ENCODE measurements at regions not wholly inside any gene's neighbourhood (a gene's known extent, or its start where the extent isn't known, plus 50 kb on each side); places are given as distances from the start of the nearest gene placed in this dataset.

DNA sequence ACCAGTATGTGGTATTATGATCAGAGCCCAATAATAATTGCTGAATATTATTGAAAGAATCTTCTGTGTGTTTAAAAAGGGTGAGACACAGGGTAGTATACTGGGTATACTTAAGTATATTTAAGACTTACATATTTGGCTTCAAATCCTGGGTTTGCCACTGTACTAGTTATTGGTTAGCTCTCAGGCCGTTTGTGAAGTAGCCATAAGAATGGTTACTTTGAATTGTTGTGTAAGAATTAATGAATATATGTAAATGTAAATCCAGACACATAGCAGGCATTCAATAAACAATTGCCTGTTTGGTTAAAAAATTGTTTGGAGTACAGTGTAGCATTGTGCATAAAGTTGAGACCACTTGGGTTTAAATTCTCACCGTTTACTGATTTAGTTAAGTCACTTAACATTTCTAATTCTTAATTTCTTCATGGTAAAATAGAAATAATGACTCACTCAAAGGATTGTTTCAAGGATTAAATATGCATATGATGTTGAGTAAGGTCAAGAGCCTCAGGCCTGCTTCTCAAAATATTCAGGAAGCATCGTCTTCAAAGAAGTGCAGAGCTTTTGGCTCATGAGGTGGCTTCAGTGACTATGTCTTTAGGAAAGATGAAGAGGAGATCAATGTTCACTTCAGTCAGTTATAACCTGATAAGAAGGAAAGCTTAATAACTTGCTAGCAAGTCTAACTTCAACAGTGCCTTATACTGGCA, 207.9 kb upstream of the NT5C1B start:
- no peak overlapping the region for H3K4me3 ChIP-seq (ENCODE audit: low read depth, low read length)
- no peaks in the 10 kb centered on the region for H3K36me3 ChIP-seq (ENCODE audit: control insufficient read depth, insufficient read depth, low read length)
- H3K27me3 ChIP-seq (ENCODE audit: control insufficient read depth, insufficient read depth, low read length), result no peaks in the 10 kb centered on the region
- H3K9ac ChIP-seq (ENCODE audit: low read depth, low read length), result no peak overlapping the region
- H3K9me3 ChIP-seq (ENCODE audit: control insufficient read depth, insufficient read depth, low read length), result no peaks in the 10 kb centered on the region
- H3K27ac ChIP-seq (ENCODE audit: low read depth, low read length), result no peak overlapping the region
- H3K4me1 ChIP-seq (ENCODE audit: control insufficient read depth, insufficient read depth, low read length), result no peaks in the 10 kb centered on the region

DNA sequence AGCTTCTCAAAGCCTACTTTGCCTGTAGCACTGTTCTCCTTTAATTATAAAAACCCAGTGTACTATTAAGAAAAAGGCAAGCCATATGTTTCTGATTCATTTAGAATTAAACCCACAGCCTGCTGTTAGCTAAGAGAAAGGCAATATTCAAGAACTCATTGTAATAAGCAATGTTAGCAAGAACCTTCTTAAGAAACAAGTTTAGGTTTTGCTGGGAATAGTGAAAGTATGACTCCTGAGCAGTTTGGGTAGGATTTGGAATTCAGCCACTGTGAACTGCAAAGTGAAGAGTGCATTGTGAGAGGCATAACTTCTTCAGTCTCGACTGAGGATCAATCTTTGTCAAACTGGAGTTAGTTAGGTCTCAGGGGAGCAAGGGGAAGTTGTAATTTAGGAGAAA, 206.5 kb upstream of the NT5C1B start:
- H3K9me3 ChIP-seq (ENCODE audit: control insufficient read depth, insufficient read depth, low read length), result no peaks in the 10 kb centered on the region
- H3K27me3 ChIP-seq (ENCODE audit: control insufficient read depth, insufficient read depth, low read length), result no peaks in the 10 kb centered on the region
- no peaks in the 10 kb centered on the region for H3K36me3 ChIP-seq (ENCODE audit: control insufficient read depth, insufficient read depth, low read length)
- H3K9ac ChIP-seq (ENCODE audit: low read depth, low read length), result no peak overlapping the region
- no peak overlapping the region for H3K27ac ChIP-seq (ENCODE audit: low read depth, low read length)
- H3K4me3 ChIP-seq (ENCODE audit: low read depth, low read length), result no peak overlapping the region
- no peaks in the 10 kb centered on the region for H3K4me1 ChIP-seq (ENCODE audit: control insufficient read depth, insufficient read depth, low read length)

DNA sequence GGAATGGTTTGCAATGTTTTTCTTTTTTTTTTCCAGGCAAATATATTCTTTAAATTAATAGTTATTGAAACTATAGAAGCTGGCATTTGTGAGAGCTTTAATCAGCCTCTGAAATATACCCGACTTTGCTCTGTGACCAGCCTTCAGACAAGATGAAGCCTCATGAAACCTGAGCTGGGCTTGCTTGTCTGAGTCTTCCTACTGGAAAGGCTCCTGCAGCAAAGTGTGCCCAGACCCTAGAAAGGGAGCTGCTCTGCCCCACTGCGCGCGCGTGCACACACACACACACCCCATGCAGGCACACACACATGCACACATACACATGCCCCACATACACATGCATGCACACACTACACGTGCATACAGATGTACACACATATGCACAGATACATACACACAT, 203.3 kb upstream of the NT5C1B start:
- Histone ChIP-seq H3K9me3 (ENCODE audit: control insufficient read depth, insufficient read depth, low read length) (no peaks in the 10 kb centered on the region), H3K27me3 (ENCODE audit: control insufficient read depth, insufficient read depth, low read length) (no peaks in the 10 kb centered on the region), H3K4me3 (ENCODE audit: low read depth, low read length) (no peak overlapping the region), H3K4me1 (ENCODE audit: control insufficient read depth, insufficient read depth, low read length) (no peaks in the 10 kb centered on the region), H3K36me3 (ENCODE audit: control insufficient read depth, insufficient read depth, low read length) (no peaks in the 10 kb centered on the region), H3K27ac (ENCODE audit: low read depth, low read length) (no peak overlapping the region), H3K9ac (ENCODE audit: low read depth, low read length) (no peak overlapping the region)

DNA sequence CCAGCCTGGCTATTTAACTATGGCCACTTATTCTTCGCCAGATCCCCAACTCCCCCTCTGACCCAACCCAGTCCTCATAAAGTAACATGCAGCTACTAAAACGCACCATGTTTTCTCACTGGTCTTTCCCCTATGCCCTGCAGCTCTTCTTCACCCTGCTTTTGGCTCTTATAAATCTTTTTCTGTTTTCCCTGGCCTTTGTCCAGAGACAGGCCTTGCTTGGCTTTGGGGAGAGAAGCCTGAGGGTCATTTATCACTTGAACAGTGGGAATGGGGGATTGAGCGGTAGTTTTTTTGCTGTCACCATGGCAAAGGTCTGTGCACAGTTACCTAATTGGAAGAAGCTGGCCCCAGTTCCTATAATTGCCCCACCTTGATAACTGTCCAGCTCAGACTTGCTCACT, 202.9 kb upstream of the NT5C1B start:
- no peak overlapping the region for H3K4me3 ChIP-seq (ENCODE audit: low read depth, low read length)
- no peaks in the 10 kb centered on the region for H3K4me1 ChIP-seq (ENCODE audit: control insufficient read depth, insufficient read depth, low read length)
- no peak overlapping the region for H3K27ac ChIP-seq (ENCODE audit: low read depth, low read length)
- H3K9me3 ChIP-seq (ENCODE audit: control insufficient read depth, insufficient read depth, low read length), result no peaks in the 10 kb centered on the region
- H3K9ac ChIP-seq (ENCODE audit: low read depth, low read length), result no peak overlapping the region
- no peaks in the 10 kb centered on the region for H3K27me3 ChIP-seq (ENCODE audit: control insufficient read depth, insufficient read depth, low read length)
- no peaks in the 10 kb centered on the region for H3K36me3 ChIP-seq (ENCODE audit: control insufficient read depth, insufficient read depth, low read length)

DNA sequence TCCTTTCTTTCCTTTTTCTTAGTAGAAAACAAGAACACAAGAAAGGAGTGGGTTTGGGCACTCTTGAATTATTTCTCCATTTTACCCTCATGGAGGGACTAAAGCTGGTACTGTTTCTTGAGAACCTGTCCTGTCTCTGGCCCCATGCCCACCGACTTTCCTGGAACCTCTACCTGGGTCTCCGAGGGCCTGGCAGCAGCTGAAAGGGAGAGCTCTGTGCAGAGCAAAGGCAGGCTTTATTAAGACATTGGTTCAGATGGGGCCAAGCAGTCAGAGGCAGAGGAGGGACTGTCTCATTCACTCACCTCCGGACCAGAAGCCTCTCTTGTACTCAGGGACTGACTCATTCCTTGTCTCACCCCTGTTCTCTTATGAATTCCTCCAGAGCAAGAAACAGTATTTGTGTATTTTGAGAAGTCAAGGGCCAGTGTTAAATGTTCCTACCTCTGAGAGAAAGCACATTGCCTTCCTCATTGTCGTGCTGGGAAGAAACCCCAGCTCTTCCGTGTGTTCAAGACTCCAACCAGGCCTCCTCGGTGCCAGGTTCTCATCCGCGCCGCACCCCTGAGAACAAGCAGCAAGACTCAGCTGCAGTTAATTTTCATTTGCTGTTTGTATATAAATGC, 201.9 kb upstream of the NT5C1B start:
- no peak overlapping the region for H3K4me3 ChIP-seq (ENCODE audit: low read depth, low read length)
- no peaks in the 10 kb centered on the region for H3K27me3 ChIP-seq (ENCODE audit: control insufficient read depth, insufficient read depth, low read length)
- no peaks in the 10 kb centered on the region for H3K9me3 ChIP-seq (ENCODE audit: control insufficient read depth, insufficient read depth, low read length)
- H3K36me3 ChIP-seq (ENCODE audit: control insufficient read depth, insufficient read depth, low read length), result no peaks in the 10 kb centered on the region
- no peaks in the 10 kb centered on the region for H3K4me1 ChIP-seq (ENCODE audit: control insufficient read depth, insufficient read depth, low read length)
- H3K27ac ChIP-seq (ENCODE audit: low read depth, low read length), result no peak overlapping the region
- no peak overlapping the region for H3K9ac ChIP-seq (ENCODE audit: low read depth, low read length)

DNA sequence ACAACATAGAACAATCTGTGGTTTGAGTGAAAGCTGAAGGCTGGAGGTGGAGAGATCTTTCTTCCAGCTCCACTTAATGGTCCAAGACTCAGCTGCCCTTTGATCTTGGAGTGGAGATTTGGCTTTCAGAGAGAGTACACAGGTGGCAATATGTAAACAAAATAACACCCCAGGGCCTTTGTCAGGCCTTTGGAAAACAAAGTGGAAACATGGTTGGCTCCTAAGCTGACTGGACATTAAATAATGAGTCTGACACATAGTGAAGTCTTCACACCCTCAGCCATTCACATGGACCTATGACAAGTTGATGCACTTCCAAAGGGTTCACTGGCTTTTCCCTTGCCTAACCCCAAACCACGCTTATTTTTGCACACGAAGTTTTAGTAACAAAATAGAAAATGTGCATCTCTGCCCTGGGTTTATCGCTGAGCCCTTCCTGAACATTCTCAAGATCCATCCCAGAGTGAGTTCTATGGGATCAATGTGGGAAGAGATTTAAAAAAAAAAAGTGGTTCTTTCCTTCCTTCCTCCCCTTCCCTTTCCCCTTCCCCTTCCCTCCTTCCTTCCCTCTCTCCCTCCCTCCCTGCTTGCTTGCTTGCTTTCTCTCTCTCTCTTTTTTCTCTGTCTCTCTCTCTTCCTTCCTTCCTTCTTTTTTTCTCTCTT, 201.3 kb upstream of the NT5C1B start:
- no peaks in the 10 kb centered on the region for H3K36me3 ChIP-seq (ENCODE audit: control insufficient read depth, insufficient read depth, low read length)
- H3K27me3 ChIP-seq (ENCODE audit: control insufficient read depth, insufficient read depth, low read length), result no peaks in the 10 kb centered on the region
- H3K4me1 ChIP-seq (ENCODE audit: control insufficient read depth, insufficient read depth, low read length), result no peaks in the 10 kb centered on the region
- H3K27ac ChIP-seq (ENCODE audit: low read depth, low read length), result no peak overlapping the region
- H3K9me3 ChIP-seq (ENCODE audit: control insufficient read depth, insufficient read depth, low read length), result no peaks in the 10 kb centered on the region
- H3K4me3 ChIP-seq (ENCODE audit: low read depth, low read length), result no peak overlapping the region
- H3K9ac ChIP-seq (ENCODE audit: low read depth, low read length), result no peak overlapping the region

DNA sequence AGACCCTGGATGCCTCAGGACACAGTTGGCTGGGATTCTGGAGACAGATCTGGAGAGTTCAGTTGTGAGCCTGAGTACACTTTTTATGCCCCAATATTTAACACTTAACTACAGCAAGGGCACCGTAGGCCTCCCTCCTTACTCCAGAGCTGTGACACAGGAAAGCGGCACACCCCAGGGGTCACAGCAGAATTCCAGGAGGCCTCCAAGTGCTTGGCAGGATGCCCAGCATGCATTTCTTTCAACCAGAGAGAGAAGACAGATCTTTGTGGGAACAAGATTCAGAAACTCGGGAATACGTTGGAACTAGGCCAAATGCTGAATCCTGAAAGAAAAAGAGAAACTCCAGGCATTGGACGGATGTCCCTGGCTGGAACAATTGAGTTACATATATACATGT, 199.2 kb upstream of the NT5C1B start:
- no peak overlapping the region for H3K4me3 ChIP-seq (ENCODE audit: low read depth, low read length)
- no peaks in the 10 kb centered on the region for H3K9me3 ChIP-seq (ENCODE audit: control insufficient read depth, insufficient read depth, low read length)
- peaks cover 2% of the 10 kb centered on the region; the same call in 1 of the 2 replicates for H3K27me3 ChIP-seq (ENCODE audit: control insufficient read depth, insufficient read depth, low read length)
- H3K36me3 ChIP-seq (ENCODE audit: control insufficient read depth, insufficient read depth, low read length), result no peaks in the 10 kb centered on the region
- H3K4me1 ChIP-seq (ENCODE audit: control insufficient read depth, insufficient read depth, low read length), result no peaks in the 10 kb centered on the region
- no peak overlapping the region for H3K9ac ChIP-seq (ENCODE audit: low read depth, low read length)
- no peak overlapping the region for H3K27ac ChIP-seq (ENCODE audit: low read depth, low read length)

DNA sequence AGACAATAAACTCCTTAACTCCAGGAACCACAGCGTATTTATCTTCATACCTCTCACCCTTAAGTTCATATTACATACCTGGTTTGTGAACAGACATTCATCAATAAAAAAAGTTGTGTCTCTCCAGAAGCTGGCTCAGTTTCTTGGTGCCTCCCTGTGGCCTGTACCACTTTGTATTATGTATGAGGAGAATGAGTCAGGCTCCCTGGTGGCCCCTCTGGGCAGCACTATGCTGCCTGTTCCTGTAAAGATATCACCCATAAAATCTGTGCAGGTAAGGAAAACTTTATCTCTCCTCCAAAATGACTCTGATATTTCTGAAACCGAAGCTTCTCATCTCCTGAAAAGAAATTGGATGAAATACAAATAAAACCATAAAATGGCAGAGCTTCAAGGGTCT, 198.4 kb upstream of the NT5C1B start:
- Histone ChIP-seq H3K9me3 (ENCODE audit: control insufficient read depth, insufficient read depth, low read length) (no peaks in the 10 kb centered on the region), H3K27ac (ENCODE audit: low read depth, low read length) (no peak overlapping the region), H3K4me3 (ENCODE audit: low read depth, low read length) (no peak overlapping the region), H3K4me1 (ENCODE audit: control insufficient read depth, insufficient read depth, low read length) (no peaks in the 10 kb centered on the region), H3K36me3 (ENCODE audit: control insufficient read depth, insufficient read depth, low read length) (no peaks in the 10 kb centered on the region), H3K27me3 (ENCODE audit: control insufficient read depth, insufficient read depth, low read length) (peaks cover 10% of the 10 kb centered on the region; the same call in 1 of the 2 replicates), H3K9ac (ENCODE audit: low read depth, low read length) (no peak overlapping the region)

DNA sequence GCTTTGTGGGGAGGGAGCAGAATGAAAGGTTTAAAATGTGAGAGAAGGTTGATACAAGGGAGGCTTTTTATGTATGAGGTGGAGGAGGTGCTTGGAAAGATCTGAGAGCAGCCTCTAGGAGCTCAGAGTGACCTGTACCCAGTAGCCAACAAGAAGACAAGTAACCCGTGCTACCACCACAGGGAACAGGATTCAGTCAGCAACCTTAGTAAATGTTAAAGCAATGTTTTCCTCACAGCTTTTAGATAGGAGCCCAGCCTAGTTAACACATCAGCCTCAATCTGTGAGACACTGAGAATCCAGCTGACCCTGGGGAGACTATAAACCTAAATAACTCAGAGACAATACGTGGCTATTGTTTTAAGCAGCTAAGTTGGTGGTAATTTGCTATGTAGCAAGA, 194.9 kb upstream of the NT5C1B start:
- Histone ChIP-seq H3K4me1 (ENCODE audit: control insufficient read depth, insufficient read depth, low read length) (no peaks in the 10 kb centered on the region), H3K9ac (ENCODE audit: low read depth, low read length) (no peak overlapping the region), H3K27ac (ENCODE audit: low read depth, low read length) (no peak overlapping the region), H3K27me3 (ENCODE audit: control insufficient read depth, insufficient read depth, low read length) (peaks cover 44% of the 10 kb centered on the region), H3K4me3 (ENCODE audit: low read depth, low read length) (no peak overlapping the region), H3K36me3 (ENCODE audit: control insufficient read depth, insufficient read depth, low read length) (no peaks in the 10 kb centered on the region), H3K9me3 (ENCODE audit: control insufficient read depth, insufficient read depth, low read length) (no peaks in the 10 kb centered on the region)

DNA sequence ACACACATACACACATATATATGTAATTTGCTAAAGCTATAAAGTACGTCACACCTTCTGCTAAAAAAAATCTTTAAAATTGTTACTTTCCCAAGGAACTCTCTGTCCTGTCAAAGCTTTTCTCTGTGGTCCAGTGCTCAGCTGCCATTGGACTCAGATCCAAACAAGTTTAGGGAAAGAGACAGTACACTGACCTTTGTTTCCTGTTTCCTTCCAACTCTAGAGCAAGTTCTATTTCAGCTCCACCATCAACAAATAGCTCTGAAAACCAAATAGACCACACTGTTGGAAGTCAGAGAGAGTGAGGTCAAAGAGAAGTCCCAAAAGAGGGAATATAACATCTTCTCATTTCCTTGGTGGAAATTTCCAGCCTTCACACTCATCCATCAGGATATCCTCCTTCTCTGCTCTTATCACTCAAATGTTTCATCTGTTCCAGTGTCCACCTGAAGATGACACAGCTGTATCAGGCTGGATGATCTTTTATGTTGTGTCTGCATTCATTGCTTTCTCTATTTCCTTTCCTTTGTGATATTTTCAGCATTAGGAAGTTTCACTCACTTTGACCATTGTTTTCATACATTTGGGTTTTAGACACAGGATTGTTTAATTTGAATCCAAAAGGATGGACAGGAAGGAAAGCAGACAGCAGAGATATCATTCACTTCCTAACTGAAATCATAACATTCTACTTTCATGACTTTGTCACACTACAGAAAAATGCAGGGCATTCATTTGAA, 192.3 kb upstream of the NT5C1B start:
- H3K4me1 ChIP-seq (ENCODE audit: control insufficient read depth, insufficient read depth, low read length), result no peaks in the 10 kb centered on the region
- H3K4me3 ChIP-seq (ENCODE audit: low read depth, low read length), result no peak overlapping the region
- H3K9ac ChIP-seq (ENCODE audit: low read depth, low read length), result no peak overlapping the region
- H3K27ac ChIP-seq (ENCODE audit: low read depth, low read length), result no peak overlapping the region
- H3K9me3 ChIP-seq (ENCODE audit: control insufficient read depth, insufficient read depth, low read length), result no peaks in the 10 kb centered on the region
- H3K27me3 ChIP-seq (ENCODE audit: control insufficient read depth, insufficient read depth, low read length), result peaks cover 70% of the 10 kb centered on the region
- H3K36me3 ChIP-seq (ENCODE audit: control insufficient read depth, insufficient read depth, low read length), result no peaks in the 10 kb centered on the region

Measured in HUES48 (cell line).